Cardiac muscle cell (in vitro differentiated cells and primary cell): ENCODE measurements at regions not wholly inside any gene's neighbourhood (a gene's known extent, or its start where the extent isn't known, plus 50 kb on each side); places are given as distances from the start of the nearest gene placed in this dataset.

Source experiments
- DNase-seq, 2 donors: peaks; one replicate each; pipeline versions ENCODE4 v3.0.0 to v3.0.0-alpha.2; 2010 to 2017; ENCODE audit warnings: low read depth in 1 of 2, low spot score in 1 of 2
- H3K27ac ChIP-seq: fragments of 200-600 bp; sonication (generic); 2 replicates; pipeline ENCODE4 v1.5.1; 2016
- H3K27me3 ChIP-seq: fragments of 200-600 bp; sonication (generic); 2 replicates; pipeline ENCODE4 v1.6.0; 2016; ENCODE audit warnings: control low read depth
- H3K36me3 ChIP-seq: fragments of 200-600 bp; sonication (generic); 2 replicates; pipeline ENCODE4 v1.5.1; 2016; ENCODE audit warnings: control low read depth
- H3K4me1 ChIP-seq: fragments of 200-600 bp; sonication (generic); 2 replicates; pipeline ENCODE4 v1.8.1; 2017; ENCODE audit warnings: low read depth, mild to moderate bottlenecking, mixed run types
- H3K4me3 ChIP-seq: fragments of 200-600 bp; sonication (generic); 2 replicates; pipeline ENCODE4 v1.5.1; 2016; ENCODE audit warnings: mild to moderate bottlenecking
- H3K9me3 ChIP-seq: fragments of 200-600 bp; sonication (generic); 2 replicates; pipeline ENCODE4 v1.5.1; 2017; ENCODE audit warnings: low read depth, mild to moderate bottlenecking, control low read depth
- TF ChIP-seq, protein P1 (sequence below): IDR thresholded peaks from 2 replicates; pipeline ENCODE4 v1.5.1; 2012; ENCODE audit warnings: low read depth, mild to moderate bottlenecking, low read length

DNA sequence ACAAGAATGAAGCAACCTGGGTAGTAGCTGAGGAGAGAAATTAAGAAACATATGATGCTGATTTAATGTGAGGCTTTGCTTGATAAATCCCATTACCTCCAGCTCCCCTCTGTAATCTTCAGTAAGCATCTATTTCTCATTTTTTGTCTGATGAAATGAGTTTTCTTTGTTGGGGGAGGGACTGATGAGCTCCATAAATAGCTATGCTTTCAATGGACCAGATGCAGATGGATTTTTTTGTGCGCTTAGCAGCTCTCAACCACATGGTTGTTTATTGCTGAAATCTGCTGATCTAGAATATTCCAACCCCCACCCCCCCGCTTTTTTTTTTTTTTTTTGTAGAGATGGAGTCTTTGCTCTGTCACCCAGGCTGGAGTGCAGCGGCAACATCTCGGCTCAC lies 1082.0 kb downstream of the RAPGEF2 start:
- Histone ChIP-seq H3K9me3 (no peaks in the 10 kb centered on the region), H3K4me3 (no peak overlapping the region), H3K36me3 (no peaks in the 10 kb centered on the region), H3K4me1 (no peaks in the 10 kb centered on the region), H3K27me3 (no peaks in the 10 kb centered on the region), H3K27ac (no peak overlapping the region)
- TF ChIP-seq, protein P1, sequence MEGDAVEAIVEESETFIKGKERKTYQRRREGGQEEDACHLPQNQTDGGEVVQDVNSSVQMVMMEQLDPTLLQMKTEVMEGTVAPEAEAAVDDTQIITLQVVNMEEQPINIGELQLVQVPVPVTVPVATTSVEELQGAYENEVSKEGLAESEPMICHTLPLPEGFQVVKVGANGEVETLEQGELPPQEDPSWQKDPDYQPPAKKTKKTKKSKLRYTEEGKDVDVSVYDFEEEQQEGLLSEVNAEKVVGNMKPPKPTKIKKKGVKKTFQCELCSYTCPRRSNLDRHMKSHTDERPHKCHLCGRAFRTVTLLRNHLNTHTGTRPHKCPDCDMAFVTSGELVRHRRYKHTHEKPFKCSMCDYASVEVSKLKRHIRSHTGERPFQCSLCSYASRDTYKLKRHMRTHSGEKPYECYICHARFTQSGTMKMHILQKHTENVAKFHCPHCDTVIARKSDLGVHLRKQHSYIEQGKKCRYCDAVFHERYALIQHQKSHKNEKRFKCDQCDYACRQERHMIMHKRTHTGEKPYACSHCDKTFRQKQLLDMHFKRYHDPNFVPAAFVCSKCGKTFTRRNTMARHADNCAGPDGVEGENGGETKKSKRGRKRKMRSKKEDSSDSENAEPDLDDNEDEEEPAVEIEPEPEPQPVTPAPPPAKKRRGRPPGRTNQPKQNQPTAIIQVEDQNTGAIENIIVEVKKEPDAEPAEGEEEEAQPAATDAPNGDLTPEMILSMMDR: no peak
- no peak for DNase-seq

DNA sequence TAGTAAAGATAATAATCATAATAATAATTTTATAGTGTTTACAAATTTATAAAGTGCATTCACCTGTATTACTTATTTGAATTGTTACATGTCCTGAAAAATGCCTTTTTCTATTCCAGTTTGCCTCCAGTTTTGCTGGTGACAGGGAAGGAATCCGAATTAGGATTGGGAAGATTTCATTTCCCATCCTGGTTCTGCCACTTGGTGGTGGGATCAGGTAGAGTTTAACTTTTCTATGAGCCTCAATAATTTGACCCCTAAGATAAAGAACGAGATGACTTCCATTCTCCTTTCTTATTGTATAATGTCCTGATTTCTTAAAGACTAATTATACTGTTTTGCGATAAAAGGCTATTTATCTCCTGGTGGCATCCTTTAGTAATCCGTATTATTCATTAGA lies 1090.9 kb downstream of the RAPGEF2 start:
- no peak overlapping the region for H3K27ac ChIP-seq
- no peak for DNase-seq
- H3K4me3 ChIP-seq: no peak overlapping the region
- no peaks in the 10 kb centered on the region for H3K27me3 ChIP-seq
- no peaks in the 10 kb centered on the region for H3K4me1 ChIP-seq
- H3K36me3 ChIP-seq: no peaks in the 10 kb centered on the region
- TF ChIP-seq, protein P1: no peak
- no peaks in the 10 kb centered on the region for H3K9me3 ChIP-seq

DNA sequence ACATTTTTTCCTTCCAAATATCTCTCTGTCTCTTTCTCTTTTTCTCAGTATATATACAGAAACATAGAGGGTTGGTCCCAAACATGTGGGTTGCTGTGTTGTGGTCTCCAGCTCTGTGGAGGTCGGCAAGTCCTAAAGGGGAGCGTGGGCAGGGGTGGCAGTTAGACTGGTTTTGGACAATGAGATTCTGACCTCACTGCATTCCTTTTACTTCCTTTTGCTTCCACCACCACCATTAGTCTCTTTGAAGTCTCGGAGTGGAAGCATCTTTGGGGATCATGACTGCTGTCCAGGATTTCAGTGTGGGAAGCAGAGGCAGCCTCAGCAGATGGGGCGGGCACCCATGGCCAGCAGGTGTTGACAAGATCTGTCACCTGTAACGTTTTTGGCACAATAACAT lies 1091.8 kb downstream of the RAPGEF2 start:
- TF ChIP-seq, protein P1: no peak
- Histone ChIP-seq H3K4me3 (no peak overlapping the region), H3K9me3 (no peaks in the 10 kb centered on the region), H3K36me3 (no peaks in the 10 kb centered on the region), H3K4me1 (no peaks in the 10 kb centered on the region), H3K27ac (no peak overlapping the region), H3K27me3 (no peaks in the 10 kb centered on the region)
- no peak for DNase-seq

- Histone ChIP-seq H3K27me3 (no peaks in the 10 kb centered on the region), H3K27ac (no peak overlapping the region), H3K4me1 (no peaks in the 10 kb centered on the region), H3K36me3 (no peaks in the 10 kb centered on the region), H3K4me3 (no peak overlapping the region), H3K9me3 (no peaks in the 10 kb centered on the region)
- TF ChIP-seq, protein P1: no peak
- no peak for DNase-seq
These were observed 1099.9 kb downstream of the RAPGEF2 start for GRCh38 chr4:160202802-160203201.

GRCh38 chr4:160212078-160212477 lies 1109.2 kb downstream of the RAPGEF2 start:
- Histone ChIP-seq H3K36me3 (no peaks in the 10 kb centered on the region), H3K27ac (no peak overlapping the region), H3K9me3 (no peaks in the 10 kb centered on the region), H3K27me3 (no peaks in the 10 kb centered on the region), H3K4me3 (no peak overlapping the region), H3K4me1 (no peaks in the 10 kb centered on the region)
- TF ChIP-seq, protein P1: no peak
- no peak for DNase-seq

- no peaks in the 10 kb centered on the region for H3K9me3 ChIP-seq
- H3K36me3 ChIP-seq: no peaks in the 10 kb centered on the region
- DNase-seq: no peak
- no peaks in the 10 kb centered on the region for H3K27me3 ChIP-seq
- no peak overlapping the region for H3K27ac ChIP-seq
- no peak overlapping the region for H3K4me3 ChIP-seq
- no peaks in the 10 kb centered on the region for H3K4me1 ChIP-seq
- TF ChIP-seq, protein P1: no peak
These were observed 1110.5 kb downstream of the RAPGEF2 start for GRCh38 chr4:160213366-160213765.
